ENCODE measurements at regions not wholly inside any gene's neighbourhood (a gene's known extent, or its start where the extent isn't known, plus 50 kb on each side); places are given as distances from the start of the nearest gene placed in this dataset.
"Not testable (repeated sequence)": the region's sequence is repeated elsewhere in the genome, so short reads cannot be mapped to it uniquely, and the experiment has no call there.

DNA sequence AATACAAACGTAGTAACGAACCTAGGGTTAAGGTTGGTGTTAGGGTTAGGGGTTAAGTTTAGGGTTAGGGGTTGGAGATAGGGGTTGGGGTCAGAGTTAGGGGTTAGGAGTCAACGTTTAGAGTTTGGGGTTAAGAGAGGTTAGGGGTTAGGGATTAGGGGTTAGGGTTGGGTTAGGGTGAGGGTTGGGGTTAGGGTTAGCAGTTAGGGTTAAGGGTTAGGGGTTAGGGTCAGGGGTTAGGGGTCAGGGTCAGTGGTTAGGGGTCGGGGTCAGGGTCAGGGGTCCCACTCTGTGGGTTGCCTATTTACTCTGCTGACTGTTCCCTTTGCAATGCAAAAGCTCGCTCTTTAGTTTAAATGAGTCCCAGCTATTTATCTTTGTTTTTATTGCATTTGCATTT, 275.5 kb downstream of the CCDC74A start:
- ATAC-seq; DNase-seq; intact Hi-C loops (cut with micrococcal nuclease): not testable (repeated sequence)

GRCh38 chr2:131812605-131813004, 284.9 kb downstream of the CCDC74A start:
- DNase-seq; ATAC-seq; intact Hi-C loops (cut with micrococcal nuclease): not testable (repeated sequence)

DNA sequence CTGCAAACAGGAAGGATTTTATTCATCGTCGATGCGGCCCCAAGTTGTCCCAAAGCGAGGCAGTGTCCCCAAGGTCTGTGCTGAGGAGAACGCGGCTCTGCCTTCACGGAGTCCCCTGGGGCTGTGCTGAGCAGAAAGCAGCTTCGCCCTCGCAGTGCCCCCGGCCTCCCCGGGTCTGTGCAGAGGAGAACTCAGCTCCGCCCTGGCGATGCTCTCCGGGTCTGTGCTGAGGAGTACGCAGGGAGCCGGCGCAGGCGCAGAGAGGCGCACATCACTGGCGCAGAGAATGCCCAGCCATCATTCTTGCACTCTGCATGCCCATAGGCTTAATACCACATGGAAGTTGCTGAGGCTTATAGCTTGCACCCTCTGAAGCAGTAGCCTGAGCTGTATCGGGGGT, 285.7 kb downstream of the CCDC74A start:
- ATAC-seq; DNase-seq; intact Hi-C loops (cut with micrococcal nuclease): not testable (repeated sequence)

DNA sequence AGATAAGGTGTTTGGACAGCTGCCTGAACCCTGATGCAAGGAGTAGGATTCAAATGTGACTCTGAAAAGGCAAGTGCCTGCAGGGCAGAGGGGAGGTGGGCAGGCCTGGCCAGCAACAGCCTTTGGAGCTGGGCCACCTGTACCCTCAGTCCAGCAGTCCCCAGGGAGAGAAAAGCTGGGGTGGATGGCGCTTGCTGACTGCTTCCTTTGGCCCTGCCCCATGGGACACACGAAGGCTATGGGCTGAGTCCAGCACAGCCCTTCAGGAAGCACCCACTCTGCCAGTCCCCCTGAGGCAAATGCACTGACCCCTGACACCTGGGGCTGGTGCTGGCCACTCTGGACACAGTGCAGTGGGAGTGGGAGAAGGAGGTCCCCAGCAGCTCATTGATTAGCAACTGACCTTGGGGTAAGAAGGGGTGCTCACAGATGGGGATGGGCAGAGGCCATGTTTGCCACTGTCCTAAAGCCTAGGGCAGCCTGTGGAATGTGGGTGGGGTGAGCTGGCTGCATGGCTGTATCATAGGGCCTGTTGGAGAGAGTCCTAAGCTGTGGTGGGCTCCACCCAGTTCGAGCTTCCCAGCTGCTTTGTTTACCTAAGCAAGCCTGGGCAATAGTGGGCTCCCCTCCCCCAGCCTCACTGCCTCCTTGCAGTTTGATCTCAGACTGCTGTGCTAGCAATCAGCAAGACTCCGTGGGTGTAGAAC, 290.7 kb downstream of the CCDC74A start:
- DNase-seq; intact Hi-C loops (cut with micrococcal nuclease); ATAC-seq: not testable (repeated sequence)

GRCh38 chr2:131822237-131822721, 294.6 kb downstream of the CCDC74A start:
- not testable (repeated sequence) for DNase-seq, ATAC-seq

DNA sequence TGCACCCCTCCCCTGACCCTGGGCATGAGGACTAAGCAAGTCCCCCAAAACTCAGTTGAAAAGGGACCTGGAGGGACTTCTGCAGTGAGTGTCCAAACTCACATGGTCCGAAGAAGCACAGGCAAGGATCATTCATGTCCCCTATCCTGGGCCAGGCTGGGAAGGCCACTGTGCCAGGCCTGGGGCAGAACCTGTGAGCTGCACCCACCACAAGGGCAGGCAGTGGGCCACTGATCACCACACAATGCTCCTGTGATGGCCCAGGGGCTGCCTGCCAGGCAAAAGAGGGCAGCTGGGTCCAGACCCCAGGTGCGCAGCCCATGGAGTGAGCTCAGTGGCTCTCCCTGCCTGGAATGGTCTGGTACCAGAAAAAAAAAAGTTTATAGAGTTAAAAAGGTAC, 295.4 kb downstream of the CCDC74A start:
- ATAC-seq; DNase-seq; intact Hi-C loops (cut with micrococcal nuclease): not testable (repeated sequence)

More at GRCh38 chr2:131822237-131822721, 294.6 kb downstream of the CCDC74A start:
- intact Hi-C loops (cut with micrococcal nuclease), result not testable (repeated sequence)

DNA sequence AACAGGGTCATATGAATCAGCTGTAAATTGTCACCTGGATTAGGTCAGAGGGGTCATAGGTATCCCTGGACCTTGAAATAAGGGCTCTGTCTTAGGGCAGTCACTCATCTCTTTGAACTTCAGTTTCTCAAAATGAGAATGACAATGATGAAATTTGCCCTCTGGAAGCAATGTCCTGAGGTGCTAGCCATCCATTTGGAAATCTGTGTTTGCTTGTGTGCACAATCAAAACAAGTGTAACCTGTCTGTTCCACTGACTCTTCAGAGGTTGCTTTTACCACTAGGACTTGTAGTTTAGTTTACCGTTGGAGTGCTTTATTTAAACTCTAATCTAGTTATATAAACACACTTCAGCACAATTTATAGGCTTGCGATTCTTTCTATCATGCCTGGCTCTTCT, 297.3 kb downstream of the CCDC74A start:
- ATAC-seq; DNase-seq; intact Hi-C loops (cut with micrococcal nuclease): not testable (repeated sequence)

DNA sequence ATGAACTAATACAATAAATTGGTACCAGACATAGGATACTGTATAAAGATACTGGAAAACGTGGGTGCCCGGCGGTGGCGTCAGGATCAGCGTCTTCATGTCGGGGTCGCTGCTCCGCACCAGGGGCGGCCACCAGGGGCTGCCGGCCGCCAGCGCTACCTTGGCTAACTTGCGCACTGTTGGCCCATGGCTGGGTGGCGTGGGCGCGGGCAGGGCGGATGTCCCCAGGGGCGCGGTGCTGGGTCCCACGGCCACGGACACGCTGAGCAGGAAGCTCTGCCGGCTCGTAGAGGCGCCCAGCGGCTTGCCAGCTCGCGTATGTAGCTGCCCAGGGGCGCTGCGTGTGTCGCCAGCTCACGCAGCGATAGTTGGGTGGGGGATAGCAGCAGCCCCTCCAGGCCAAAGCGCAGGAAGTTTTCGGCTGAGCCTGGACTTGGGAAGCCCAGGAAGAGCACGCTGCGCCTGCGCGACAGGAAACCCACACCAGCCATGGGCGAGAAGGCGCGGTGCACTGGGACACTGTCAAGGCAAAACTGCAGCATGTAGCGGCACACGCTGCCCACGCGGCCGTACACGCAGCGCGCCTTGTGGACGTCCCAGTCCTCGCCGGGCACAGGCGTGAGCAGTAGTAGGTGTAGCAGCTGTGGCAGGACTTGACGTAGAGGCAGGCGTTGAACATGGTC, 299.9 kb downstream of the CCDC74A start:
- DNase-seq, result no peak
- intact Hi-C loops (cut with micrococcal nuclease), result no loop called here
- ATAC-seq, result no peak

DNA sequence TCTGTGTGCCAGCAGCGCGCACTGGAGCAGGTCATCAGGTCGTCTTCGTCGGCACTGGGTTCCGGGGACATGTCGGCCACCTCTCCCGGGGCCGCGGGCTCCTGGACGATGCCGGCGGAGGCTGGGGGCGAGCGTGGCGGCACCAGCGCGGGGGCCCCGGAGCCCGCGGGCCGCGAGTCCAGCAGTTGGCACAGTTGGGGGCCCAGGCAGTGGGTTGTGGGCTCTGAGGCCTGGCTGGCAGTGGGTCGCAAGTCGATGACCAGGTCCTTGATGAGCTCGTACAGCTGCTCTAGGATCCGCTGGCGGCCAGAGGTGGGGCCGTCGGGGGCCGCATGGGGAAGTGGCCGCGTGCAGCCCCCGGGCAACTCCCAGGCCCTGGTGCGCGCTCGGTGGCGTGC, 300.5 kb downstream of the CCDC74A start:
- no peak for ATAC-seq
- DNase-seq, result no peak
- intact Hi-C loops (cut with micrococcal nuclease), result no loop called here

DNA sequence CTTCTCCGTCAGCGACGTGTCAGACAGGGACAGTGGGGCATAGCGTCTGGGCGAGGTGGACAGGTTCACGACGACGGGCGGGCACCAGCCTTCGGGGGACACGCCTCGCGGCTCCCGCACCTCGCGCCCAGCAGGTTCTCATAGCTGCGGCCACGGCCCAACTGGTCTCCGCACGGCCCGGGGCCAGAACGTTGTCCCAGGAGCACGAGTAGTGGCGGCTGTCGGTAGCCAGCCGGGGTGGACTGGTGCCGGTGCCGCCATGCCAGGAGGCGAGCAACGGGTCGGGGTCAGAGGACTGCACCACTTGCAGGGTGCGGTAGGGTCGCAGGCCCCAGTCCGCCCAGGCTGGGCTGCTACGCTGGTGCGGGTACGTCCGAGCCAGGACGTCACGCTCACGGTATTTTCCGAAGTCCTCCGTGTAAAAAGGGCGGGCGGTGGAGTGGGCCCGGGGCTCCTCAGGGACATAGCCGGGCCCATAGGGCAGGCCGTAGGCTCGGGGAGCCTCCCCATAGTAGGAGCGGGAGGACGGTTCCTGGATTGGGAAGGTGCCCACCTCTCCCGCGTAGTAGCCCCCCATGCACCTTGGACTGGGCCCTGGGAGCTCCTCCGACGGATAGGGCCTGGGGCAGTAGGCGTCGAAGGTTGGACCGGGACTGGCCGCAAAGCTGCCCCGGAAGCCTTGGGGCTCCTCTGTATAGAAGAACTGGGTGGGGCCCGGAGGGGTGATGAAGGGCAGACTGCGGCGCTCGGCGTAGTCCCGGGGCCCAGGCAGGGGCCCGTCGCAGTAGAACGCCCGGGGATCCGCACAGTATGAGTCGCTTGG, 301.2 kb downstream of the CCDC74A start:
- DNase-seq; intact Hi-C loops (cut with micrococcal nuclease): not testable (repeated sequence)

DNA sequence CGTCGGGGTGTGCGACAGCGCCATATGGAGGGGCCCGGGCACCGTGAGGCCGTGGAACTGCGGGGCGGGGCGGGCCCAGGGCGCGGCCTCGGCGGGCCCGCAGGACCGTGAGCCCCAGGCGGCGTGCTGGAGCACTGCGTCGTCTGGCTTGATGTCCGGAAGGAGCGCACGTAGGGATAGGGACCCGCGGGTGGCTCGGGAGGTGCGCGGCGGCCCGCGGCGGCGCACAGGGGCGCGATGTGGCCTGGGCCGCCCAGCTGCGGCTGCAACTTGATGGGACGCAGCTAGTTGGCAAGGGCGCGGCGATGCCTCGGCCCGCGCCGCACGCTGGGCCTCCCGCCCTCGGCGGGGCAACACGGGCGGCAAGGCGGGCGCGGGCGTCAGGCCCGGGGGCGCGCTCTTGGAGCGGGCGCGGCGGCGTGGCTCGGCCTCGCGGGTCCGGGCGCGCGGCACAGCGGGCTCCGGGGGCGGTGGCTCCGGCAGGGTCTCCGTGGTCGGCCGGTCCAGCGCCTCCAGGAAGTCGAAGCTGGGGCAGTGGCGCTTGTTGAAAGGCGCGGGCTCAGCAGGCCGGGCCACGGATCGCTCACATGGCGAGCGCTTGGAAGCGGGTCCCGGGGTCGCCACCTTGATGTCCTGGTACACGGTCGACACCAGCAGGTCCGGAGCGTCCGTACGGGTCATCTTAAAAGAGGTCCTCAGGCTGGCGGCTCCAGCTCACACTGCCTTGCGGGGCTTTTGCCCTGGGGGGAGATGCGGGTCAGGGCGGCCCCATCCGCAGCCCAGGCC, 302.0 kb downstream of the CCDC74A start:
- ATAC-seq; intact Hi-C loops (cut with micrococcal nuclease); DNase-seq: not testable (repeated sequence)

More for the DNA sequence above, 301.2 kb downstream of the CCDC74A start:
- not testable (repeated sequence) for ATAC-seq

DNA sequence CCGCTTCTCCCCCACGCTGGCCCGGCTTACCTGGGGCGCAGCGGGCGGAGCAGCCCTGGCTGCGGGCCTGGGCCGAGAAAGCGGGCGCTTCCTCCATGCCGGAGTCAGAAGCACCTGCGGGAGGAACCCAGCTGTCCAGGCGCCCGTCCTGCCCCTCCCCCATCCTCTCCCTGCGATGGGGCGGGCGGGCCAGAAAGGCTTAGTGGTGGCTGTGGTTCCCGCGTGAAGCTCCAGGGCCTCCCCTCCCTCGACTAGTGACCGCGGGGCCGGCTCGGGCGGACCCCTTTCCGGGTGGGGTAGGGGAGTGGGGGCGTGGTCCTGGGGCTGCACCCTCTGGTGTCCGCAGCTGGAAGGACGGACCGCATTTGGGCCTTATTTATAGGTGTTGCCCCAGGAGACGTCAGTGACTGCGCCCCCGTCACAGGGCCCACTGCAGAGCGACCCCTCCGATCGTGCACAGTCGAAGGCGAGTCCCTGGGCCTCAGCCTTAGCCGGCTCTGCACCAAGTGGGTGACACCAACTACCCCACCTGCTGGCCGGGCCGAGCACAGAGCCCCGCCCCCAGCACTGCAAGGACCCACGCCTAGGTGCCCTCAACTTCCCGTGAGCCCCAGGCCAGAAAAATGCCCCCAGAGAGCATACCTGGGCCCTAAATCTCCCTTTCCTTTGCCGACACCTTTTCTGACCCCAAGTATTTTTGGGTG, 302.7 kb downstream of the CCDC74A start:
- DNase-seq; intact Hi-C loops (cut with micrococcal nuclease): not testable (repeated sequence)

DNA sequence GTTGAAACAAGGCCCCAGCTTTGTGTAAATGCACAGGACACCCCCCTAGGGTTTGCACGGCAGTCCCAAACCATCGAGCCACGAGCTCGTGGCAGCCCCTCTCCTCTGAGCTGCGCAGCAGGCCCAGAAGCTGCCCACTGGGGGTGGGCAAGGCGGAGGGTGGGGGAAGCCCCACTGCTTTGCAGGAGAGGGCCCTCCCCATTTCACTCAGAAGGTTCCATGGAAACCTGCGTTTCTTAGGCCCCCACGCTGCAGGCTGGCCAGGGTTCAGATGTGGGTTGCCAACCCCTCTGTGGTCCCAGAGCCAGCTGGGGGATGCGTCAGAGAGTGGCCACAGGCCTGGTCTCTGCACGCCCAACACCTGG, 303.2 kb downstream of the CCDC74A start:
- intact Hi-C loops (cut with micrococcal nuclease); DNase-seq; ATAC-seq: not testable (repeated sequence)

More for the DNA sequence above, 302.7 kb downstream of the CCDC74A start:
- not testable (repeated sequence) for ATAC-seq

DNA sequence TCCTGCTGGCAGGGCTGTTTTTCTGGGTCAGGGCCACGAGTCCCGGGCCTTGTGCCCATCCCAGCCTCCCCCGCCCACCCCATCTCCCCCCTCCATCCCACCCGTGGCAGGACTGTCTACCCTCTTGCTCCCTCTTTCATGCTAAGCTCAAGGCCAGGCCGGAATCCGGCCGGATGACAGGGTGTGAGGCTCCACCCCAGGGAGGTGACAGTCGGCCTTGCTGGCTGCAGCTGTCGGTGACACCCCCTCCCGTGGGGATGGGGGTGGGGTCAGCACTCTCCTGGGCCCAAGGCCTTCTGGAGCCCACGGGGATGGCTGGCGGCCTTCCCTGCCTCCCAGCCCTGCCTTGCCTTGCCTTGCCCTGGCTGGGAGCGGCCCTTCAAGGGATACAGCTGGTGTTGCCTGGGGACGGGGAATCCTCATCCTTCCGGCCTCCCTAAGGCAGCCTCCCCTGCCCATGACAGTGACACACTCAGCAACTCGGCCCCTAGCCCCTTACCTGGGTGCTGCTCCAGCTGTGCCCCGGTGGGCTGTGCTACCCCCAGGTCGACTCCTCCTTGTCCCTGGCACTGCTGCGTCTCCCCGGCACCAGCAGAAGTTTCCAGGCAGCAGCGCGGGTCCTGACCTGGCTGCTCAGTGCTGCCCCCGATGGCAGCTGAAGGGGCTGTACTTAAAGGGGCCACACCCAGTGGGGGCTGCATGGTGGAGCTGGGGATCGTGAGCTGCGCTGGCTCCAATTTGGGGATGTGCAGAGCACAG, 303.9 kb downstream of the CCDC74A start:
- peak; percentile 22 for ATAC-seq
- DNase-seq; intact Hi-C loops (cut with micrococcal nuclease): not testable (repeated sequence)

- intact Hi-C loops (cut with micrococcal nuclease); DNase-seq; ATAC-seq: not testable (repeated sequence)
Observed at GRCh38 chr2:131832209-131832780, 304.6 kb downstream of the CCDC74A start.

- ATAC-seq; intact Hi-C loops (cut with micrococcal nuclease): not testable (repeated sequence)
Observed at GRCh38 chr2:131832917-131833316, 305.2 kb downstream of the CCDC74A start.

More at GRCh38 chr2:131832917-131833316, 305.2 kb downstream of the CCDC74A start:
- not testable (repeated sequence) for DNase-seq
